ENCODE measurements at regions not wholly inside any gene's neighbourhood (a gene's known extent, or its start where the extent isn't known, plus 50 kb on each side); places are given as distances from the start of the nearest gene placed in this dataset.

GRCh38 chr2:77640924-77641323, 118.7 kb upstream of the LRRTM4 start:
- peaks cover 7% of the 10 kb centered on the region for H3K9me3 ChIP-seq
- H3K27ac ChIP-seq = no peak overlapping the region
- no peaks in the 10 kb centered on the region for H3K27me3 ChIP-seq
- no peak for TF ChIP-seq POLR2A (IDR thresholded peaks at IDR 0.05)
- no peak for TF ChIP-seq CTCF (IDR thresholded peaks at IDR 0.05)
- no peak for TF ChIP-seq POLR2AphosphoS5 (IDR thresholded peaks at IDR 0.05; ENCODE audit: insufficient read depth in 1 of 2, low read depth in 1 of 2)
- H3K36me3 ChIP-seq = no peaks in the 10 kb centered on the region
- H3K4me1 ChIP-seq = no peaks in the 10 kb centered on the region
- no peak for DNase-seq (ENCODE audit: extremely low spot score in 2 of 2)
- H3K4me3 ChIP-seq = no peak overlapping the region
- intact Hi-C loops (cut with DNase I) = no loop called here

- no peak for DNase-seq (ENCODE audit: extremely low spot score in 2 of 2)
- Histone ChIP-seq H3K27ac (no peak overlapping the region), H3K36me3 (no peaks in the 10 kb centered on the region), H3K9me3 (peaks cover 7% of the 10 kb centered on the region), H3K27me3 (no peaks in the 10 kb centered on the region), H3K4me3 (no peak overlapping the region), H3K4me1 (no peaks in the 10 kb centered on the region)
- TF ChIP-seq POLR2A (IDR thresholded peaks at IDR 0.05) (no peak), POLR2AphosphoS5 (IDR thresholded peaks at IDR 0.05; ENCODE audit: insufficient read depth in 1 of 2, low read depth in 1 of 2) (no peak), CTCF (IDR thresholded peaks at IDR 0.05) (no peak)
- intact Hi-C loops (cut with DNase I) = no loop called here
These were observed 120.2 kb upstream of the LRRTM4 start for GRCh38 chr2:77642339-77642738.

- TF ChIP-seq POLR2AphosphoS5 (IDR thresholded peaks at IDR 0.05; ENCODE audit: insufficient read depth in 1 of 2, low read depth in 1 of 2) (no peak), CTCF (IDR thresholded peaks at IDR 0.05) (no peak), POLR2A (IDR thresholded peaks at IDR 0.05) (no peak)
- no peaks in the 10 kb centered on the region for H3K27me3 ChIP-seq
- H3K4me3 ChIP-seq = no peak overlapping the region
- no peaks in the 10 kb centered on the region for H3K9me3 ChIP-seq
- DNase-seq (ENCODE audit: extremely low spot score in 2 of 2) = no peak
- no peaks in the 10 kb centered on the region for H3K4me1 ChIP-seq
- no peak overlapping the region for H3K27ac ChIP-seq
- no peaks in the 10 kb centered on the region for H3K36me3 ChIP-seq
- intact Hi-C loops (cut with DNase I) = no loop called here
These were observed 127.7 kb upstream of the LRRTM4 start for GRCh38 chr2:77649856-77650255.

- no peak for DNase-seq (ENCODE audit: extremely low spot score in 2 of 2)
- Histone ChIP-seq H3K27me3 (no peaks in the 10 kb centered on the region), H3K4me3 (no peak overlapping the region), H3K9me3 (no peaks in the 10 kb centered on the region), H3K27ac (no peak overlapping the region), H3K4me1 (no peaks in the 10 kb centered on the region), H3K36me3 (no peaks in the 10 kb centered on the region)
- no peak for TF ChIP-seq POLR2A (IDR thresholded peaks at IDR 0.05)
- TF ChIP-seq POLR2AphosphoS5 (IDR thresholded peaks at IDR 0.05; ENCODE audit: insufficient read depth in 1 of 2, low read depth in 1 of 2) = no peak
- no peak for TF ChIP-seq CTCF (IDR thresholded peaks at IDR 0.05)
- intact Hi-C loops (cut with DNase I) = no loop called here
These were observed 130.3 kb upstream of the LRRTM4 start for GRCh38 chr2:77652499-77652898.

GRCh38 chr2:77664491-77664890, 142.3 kb upstream of the LRRTM4 start:
- no peaks in the 10 kb centered on the region for H3K36me3 ChIP-seq
- no peak for TF ChIP-seq POLR2AphosphoS5 (IDR thresholded peaks at IDR 0.05; ENCODE audit: insufficient read depth in 1 of 2, low read depth in 1 of 2)

More at GRCh38 chr2:77664491-77664890, 142.3 kb upstream of the LRRTM4 start:
- H3K4me3 ChIP-seq = no peak overlapping the region
- no peaks in the 10 kb centered on the region for H3K4me1 ChIP-seq
- intact Hi-C loops (cut with DNase I) = no loop called here
- no peaks in the 10 kb centered on the region for H3K27me3 ChIP-seq
- H3K27ac ChIP-seq = no peak overlapping the region
- no peak for DNase-seq (ENCODE audit: extremely low spot score in 2 of 2)
- no peaks in the 10 kb centered on the region for H3K9me3 ChIP-seq

All from vagina (tissue), 2 donors.